Muscle of arm (tissue), 1 donor: ENCODE measurements at regions not wholly inside any gene's neighbourhood (a gene's known extent, or its start where the extent isn't known, plus 50 kb on each side); places are given as distances from the start of the nearest gene placed in this dataset.
A peak's percentile ranks its signal among the peaks of the same experiment; 100 is the strongest.

Experiments used
- DNase-seq: peaks from one replicate; pipeline ENCODE4 v3.0.0-alpha.2; 2013

GRCh38 chr12:114769634-114770033 lies 85.7 kb upstream of the TBX3 start:
- no peak for DNase-seq

GRCh38 chr12:114767906-114768722 lies 84.1 kb upstream of the TBX3 start:
- DNase-seq: no peak

- DNase-seq: no peak
Observed at GRCh38 chr12:114767084-114767760, 83.2 kb upstream of the TBX3 start.

- no peak for DNase-seq
Observed at GRCh38 chr12:114765960-114766691, 82.2 kb upstream of the TBX3 start.

- DNase-seq: no peak
Observed at GRCh38 chr12:114764510-114764909, 80.5 kb upstream of the TBX3 start.

- DNase-seq: peak; percentile 79
Observed at GRCh38 chr12:114762490-114763110, 78.6 kb upstream of the TBX3 start.

- no peak for DNase-seq
Observed at GRCh38 chr12:114760151-114760877, 76.3 kb upstream of the TBX3 start.

GRCh38 chr12:114759635-114760034 lies 75.7 kb upstream of the TBX3 start:
- no peak for DNase-seq

- DNase-seq: no peak
Observed at GRCh38 chr12:114757684-114758325, 73.8 kb upstream of the TBX3 start.

GRCh38 chr12:114752217-114752616 lies 68.2 kb upstream of the TBX3 start:
- no peak for DNase-seq

GRCh38 chr12:114751712-114752111 lies 67.7 kb upstream of the TBX3 start:
- no peak for DNase-seq

- no peak for DNase-seq
Observed at GRCh38 chr12:114750917-114751316, 66.9 kb upstream of the TBX3 start.

- DNase-seq: no peak
Observed at GRCh38 chr12:114749065-114749464, 65.1 kb upstream of the TBX3 start.

- DNase-seq: no peak
Observed at GRCh38 chr12:114747012-114747858, 63.3 kb upstream of the TBX3 start.

GRCh38 chr12:114746297-114747011 lies 62.5 kb upstream of the TBX3 start:
- no peak for DNase-seq

- peak; percentile 82 for DNase-seq
Observed at GRCh38 chr12:114744691-114745090, 60.7 kb upstream of the TBX3 start.

- DNase-seq: no peak
Observed at GRCh38 chr12:114744285-114744684, 60.3 kb upstream of the TBX3 start.

- no peak for DNase-seq
Observed at GRCh38 chr12:114743799-114744198, 59.8 kb upstream of the TBX3 start.

GRCh38 chr12:114743289-114743688 lies 59.3 kb upstream of the TBX3 start:
- DNase-seq: no peak
